H9 (cell line): ENCODE measurements at regions not wholly inside any gene's neighbourhood (a gene's known extent, or its start where the extent isn't known, plus 50 kb on each side); places are given as distances from the start of the nearest gene placed in this dataset.

Source experiments
- DNase-seq: peaks from one replicate; pipeline ENCODE4 v3.0.0-alpha.2; 2017
- H2AFZ ChIP-seq: one replicate; pipeline ENCODE4 v1.6.1; 2013; ENCODE audit warnings: mild to moderate bottlenecking, low read length, control low read depth, moderate library complexity
- H2AK5ac ChIP-seq: 2 replicates; pipeline ENCODE4 v1.6.1; 2013; ENCODE audit warnings: low read length, control low read depth, mixed read lengths; ENCODE audit not compliant: insufficient read length
- H2BK120ac ChIP-seq: one replicate; pipeline ENCODE4 v1.6.1; 2013; ENCODE audit warnings: low read depth, mild to moderate bottlenecking, low read length, control low read depth, inconsistent platforms; ENCODE audit not compliant: poor library complexity, severe bottlenecking
- H2BK12ac ChIP-seq: 2 replicates; pipeline ENCODE4 v1.6.1; 2013; ENCODE audit warnings: low read length, control low read depth, mixed read lengths, low read depth; ENCODE audit not compliant: insufficient read length
- H2BK15ac ChIP-seq: 2 replicates; pipeline ENCODE4 v1.6.1; 2013; ENCODE audit warnings: low read depth, low read length, control low read depth
- H2BK20ac ChIP-seq: one replicate; pipeline ENCODE4 v1.6.1; 2013; ENCODE audit warnings: low read depth, mild to moderate bottlenecking, low read length, control low read depth, inconsistent platforms; ENCODE audit not compliant: poor library complexity, severe bottlenecking
- H2BK5ac ChIP-seq: 2 replicates; pipeline ENCODE4 v1.6.1; 2013; ENCODE audit warnings: low read length, control low read depth, mixed read lengths; ENCODE audit not compliant: insufficient read length
- H3K14ac ChIP-seq: 2 replicates; pipeline ENCODE4 v1.6.1; 2013; ENCODE audit warnings: low read length, control low read depth; ENCODE audit not compliant: insufficient read depth
- H3K18ac ChIP-seq: 2 replicates; pipeline ENCODE4 v1.6.1; 2013; ENCODE audit warnings: low read depth, mild to moderate bottlenecking, mixed read lengths, low read length, control low read depth; ENCODE audit not compliant: insufficient read length
- H3K23ac ChIP-seq: 2 replicates; pipeline ENCODE4 v1.6.1; 2013; ENCODE audit warnings: low read length, control low read depth, mixed read lengths, low read depth; ENCODE audit not compliant: insufficient read length
- H3K23me2 ChIP-seq: 2 replicates; pipeline ENCODE4 v1.6.1; 2013; ENCODE audit warnings: low read depth, mild to moderate bottlenecking, mixed read lengths, low read length, control low read depth; ENCODE audit not compliant: insufficient read length, poor library complexity, severe bottlenecking
- H3K27ac ChIP-seq: 2 replicates; pipeline ENCODE4 v1.5.1; 2013; ENCODE audit warnings: low read length, control low read depth, mixed read lengths, low read depth; ENCODE audit not compliant: insufficient read length
- H3K27me3 ChIP-seq: 2 replicates; pipeline ENCODE4 v1.6.1; 2013; ENCODE audit warnings: low read length, control low read depth, inconsistent platforms; ENCODE audit not compliant: insufficient read depth
- H3K4ac ChIP-seq: 2 replicates; pipeline ENCODE4 v1.6.1; 2013; ENCODE audit warnings: low read depth, mild to moderate bottlenecking, control low read depth, inconsistent platforms, low read length, moderate library complexity
- H3K4me1 ChIP-seq: 2 replicates; pipeline ENCODE4 v1.6.1; 2013; ENCODE audit warnings: low read length, control low read depth, inconsistent platforms; ENCODE audit not compliant: insufficient read depth
- H3K4me2 ChIP-seq: 2 replicates; pipeline ENCODE4 v1.6.1; 2013; ENCODE audit warnings: low read length, control low read depth, mixed read lengths; ENCODE audit not compliant: insufficient read length, insufficient read depth
- H3K56ac ChIP-seq: 2 replicates; pipeline ENCODE4 v1.6.1; 2013; ENCODE audit warnings: low read depth, mild to moderate bottlenecking, mixed read lengths, low read length, control low read depth; ENCODE audit not compliant: insufficient read length
- H3K79me1 ChIP-seq: 2 replicates; pipeline ENCODE4 v1.6.1; 2013; ENCODE audit warnings: low read depth, mild to moderate bottlenecking, moderate library complexity, low read length, control low read depth, inconsistent platforms; ENCODE audit not compliant: insufficient read depth, poor library complexity, severe bottlenecking
- H3K79me2 ChIP-seq: 2 replicates; pipeline ENCODE4 v1.6.1; 2013; ENCODE audit warnings: low read length, control low read depth, inconsistent platforms; ENCODE audit not compliant: insufficient read depth
- H3K9ac ChIP-seq: 2 replicates; pipeline ENCODE4 v1.6.1; 2013; ENCODE audit warnings: low read length, control low read depth, mixed read lengths; ENCODE audit not compliant: insufficient read length; ENCODE audit errors: extremely low read depth
- H3K9me3 ChIP-seq: one replicate; pipeline ENCODE4 v1.6.1; 2013; ENCODE audit warnings: low read depth, low read length, inconsistent platforms; ENCODE audit not compliant: control insufficient read depth
- H3T11ph ChIP-seq: one replicate; pipeline ENCODE4 v1.6.1; 2013; ENCODE audit warnings: mild to moderate bottlenecking, low read length, control low read depth, inconsistent platforms
- H4K20me1 ChIP-seq: one replicate; pipeline ENCODE4 v1.6.1; 2013; ENCODE audit not compliant: control insufficient read depth, insufficient read length, insufficient read depth
- H4K5ac ChIP-seq: 2 replicates; pipeline ENCODE4 v1.6.1; 2013; ENCODE audit warnings: low read depth, mild to moderate bottlenecking, mixed read lengths, low read length, control low read depth; ENCODE audit not compliant: insufficient read length
- H4K8ac ChIP-seq: replicated peaks from 2 replicates; pipeline ENCODE4 v1.6.1; 2013; ENCODE audit warnings: low read length, control low read depth, mixed read lengths, low read depth; ENCODE audit not compliant: insufficient read length
- H4K91ac ChIP-seq: 2 replicates; pipeline ENCODE4 v1.6.1; 2013; ENCODE audit warnings: low read depth, mild to moderate bottlenecking, moderate library complexity, mixed read lengths, low read length, control low read depth; ENCODE audit not compliant: insufficient read length
- H3K27ac Mint-ChIP-seq, 3 experiments: 2 replicates in 2 of 3; 3 replicates in 1 of 3; pipeline ENCODE4 v1.8.0; 2020 to 2021; ENCODE audit warnings: mixed read lengths in 3 of 3, mild to moderate bottlenecking in 1 of 3, moderate library complexity in 1 of 3
- H3K27me3 Mint-ChIP-seq: 2 replicates; pipeline ENCODE4 v1.8.0; 2021; ENCODE audit warnings: low read depth, mild to moderate bottlenecking, moderate library complexity, mixed read lengths
- H3K36me3 Mint-ChIP-seq, 3 experiments: 2 replicates in 2 of 3; 3 replicates in 1 of 3; pipeline ENCODE4 v1.8.0; 2020 to 2021; ENCODE audit warnings: low read depth in 3 of 3, mixed read lengths in 3 of 3; ENCODE audit not compliant: insufficient read depth in 1 of 3
- H3K4me1 Mint-ChIP-seq, 2 experiments: 2 replicates each; pipeline ENCODE4 v1.8.0; 2020; ENCODE audit warnings: mixed read lengths in 2 of 2
- H3K4me3 Mint-ChIP-seq, 2 experiments: 2 replicates in 1 of 2; 3 replicates in 1 of 2; pipeline ENCODE4 v1.8.0; 2020 to 2021; ENCODE audit warnings: mild to moderate bottlenecking in 2 of 2, mixed read lengths in 2 of 2, moderate library complexity in 1 of 2
- H3K9me3 Mint-ChIP-seq, 2 experiments: 2 replicates in 1 of 2; 3 replicates in 1 of 2; pipeline ENCODE4 v1.8.0; 2020; ENCODE audit warnings: mild to moderate bottlenecking in 2 of 2, mixed read lengths in 2 of 2, moderate library complexity in 1 of 2
- WGBS: extraction: QIAGEN DNeasy Blood & Tissue Kit; methylation state at CpG from one replicate; pipeline ENCODE4 v1.1.7; 2013; ENCODE audit warnings: missing lambda C conversion rate, low lambda C conversion rate, mixed read lengths; ENCODE audit not compliant: insufficient read length; ENCODE audit errors: extremely low coverage; 5-methylcytosine and 5-hydroxymethylcytosine counted together
- TF ChIP-seq, protein P1 (sequence below): fragments of 200-600 bp; sonication (generic); conservative IDR thresholded peaks from 3 replicates; pipeline ENCODE4 v1.8.0; 2021; ENCODE audit warnings: antibody characterized with exemption, mild to moderate bottlenecking

- Histone ChIP-seq H3K56ac (no peak overlapping the region), H3K4me1 (peaks cover 3% of the 10 kb centered on the region; the same call in 1 of the 2 replicates), H3K23me2 (no peaks in the 10 kb centered on the region), H3K9me3 (no peaks in the 10 kb centered on the region), H2BK15ac (no peak overlapping the region), H3K23ac (no peak overlapping the region), H3K18ac (no peak overlapping the region), H2BK12ac (no peak overlapping the region), H2BK20ac (no peak overlapping the region), H3K4me2 (no peak overlapping the region), H4K91ac (no peak overlapping the region), H3K27ac (no peak overlapping the region), H3K9ac (no peak overlapping the region), H2AFZ (no peak overlapping the region), H3K4ac (no peak overlapping the region), H3K27me3 (no peaks in the 10 kb centered on the region), H2BK120ac (no peak overlapping the region), H3K14ac (no peak overlapping the region), H4K20me1 (no peaks in the 10 kb centered on the region), H3T11ph (no peak overlapping the region), H4K8ac (no peak overlapping the region), H3K79me1 (no peaks in the 10 kb centered on the region), H2BK5ac (no peak overlapping the region), H4K5ac (no peak overlapping the region), H3K79me2 (no peaks in the 10 kb centered on the region), H2AK5ac (no peak overlapping the region)
- Mint-ChIP-seq H3K27me3 (no peaks in the 10 kb centered on the region), H3K36me3 (peaks cover 0 to 4% (median 2%) of the 10 kb centered on the region in 3 experiments; a peak in 3 of 7 replicates), H3K9me3 (no peaks in the 10 kb centered on the region), H3K27ac (no peak overlapping the region), H3K4me1 (peaks cover 7 to 22% of the 10 kb centered on the region in 2 experiments), H3K4me3 (no peak overlapping the region)
- no peak for DNase-seq
- WGBS: no CpG with 5 or more reads among the region's 2 CpGs
- TF ChIP-seq, protein P1, sequence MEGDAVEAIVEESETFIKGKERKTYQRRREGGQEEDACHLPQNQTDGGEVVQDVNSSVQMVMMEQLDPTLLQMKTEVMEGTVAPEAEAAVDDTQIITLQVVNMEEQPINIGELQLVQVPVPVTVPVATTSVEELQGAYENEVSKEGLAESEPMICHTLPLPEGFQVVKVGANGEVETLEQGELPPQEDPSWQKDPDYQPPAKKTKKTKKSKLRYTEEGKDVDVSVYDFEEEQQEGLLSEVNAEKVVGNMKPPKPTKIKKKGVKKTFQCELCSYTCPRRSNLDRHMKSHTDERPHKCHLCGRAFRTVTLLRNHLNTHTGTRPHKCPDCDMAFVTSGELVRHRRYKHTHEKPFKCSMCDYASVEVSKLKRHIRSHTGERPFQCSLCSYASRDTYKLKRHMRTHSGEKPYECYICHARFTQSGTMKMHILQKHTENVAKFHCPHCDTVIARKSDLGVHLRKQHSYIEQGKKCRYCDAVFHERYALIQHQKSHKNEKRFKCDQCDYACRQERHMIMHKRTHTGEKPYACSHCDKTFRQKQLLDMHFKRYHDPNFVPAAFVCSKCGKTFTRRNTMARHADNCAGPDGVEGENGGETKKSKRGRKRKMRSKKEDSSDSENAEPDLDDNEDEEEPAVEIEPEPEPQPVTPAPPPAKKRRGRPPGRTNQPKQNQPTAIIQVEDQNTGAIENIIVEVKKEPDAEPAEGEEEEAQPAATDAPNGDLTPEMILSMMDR: no peak
Observed at GRCh38 chr2:117486081-117486480, 328.4 kb upstream of the DDX18 start.
